Fibroblast of peridontal ligament (primary cell): ENCODE measurements at regions not wholly inside any gene's neighbourhood (a gene's known extent, or its start where the extent isn't known, plus 50 kb on each side); places are given as distances from the start of the nearest gene placed in this dataset.
A peak's percentile ranks its signal among the peaks of the same experiment; 100 is the strongest.

Experiments used
- DNase-seq: peaks from one replicate; pipeline ENCODE4 v3.0.0-alpha.2; 2010; ENCODE audit errors: extremely low read depth

GRCh38 chr18:25873833-25874232, 216.6 kb downstream of the SS18 start:
- DNase-seq: no peak

DNA sequence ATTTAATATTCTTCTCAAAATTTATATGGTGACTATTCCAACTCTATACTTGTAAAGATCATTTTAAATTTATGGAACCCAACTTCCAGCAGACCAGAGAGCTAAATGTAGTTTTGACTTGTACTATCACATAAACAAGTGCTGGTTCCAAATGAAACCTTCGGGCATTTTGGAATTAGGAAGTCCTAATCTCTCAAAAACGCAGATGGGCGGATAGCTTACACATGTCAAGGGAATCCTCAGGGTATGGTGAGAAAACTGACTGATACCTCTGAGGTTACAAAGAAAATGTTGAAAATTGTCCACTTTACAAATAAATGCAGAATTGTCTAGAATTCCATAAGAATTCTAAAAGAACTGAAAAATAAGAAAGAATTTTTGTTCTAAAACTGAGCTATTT, 224.1 kb downstream of the SS18 start:
- no peak for DNase-seq

DNA sequence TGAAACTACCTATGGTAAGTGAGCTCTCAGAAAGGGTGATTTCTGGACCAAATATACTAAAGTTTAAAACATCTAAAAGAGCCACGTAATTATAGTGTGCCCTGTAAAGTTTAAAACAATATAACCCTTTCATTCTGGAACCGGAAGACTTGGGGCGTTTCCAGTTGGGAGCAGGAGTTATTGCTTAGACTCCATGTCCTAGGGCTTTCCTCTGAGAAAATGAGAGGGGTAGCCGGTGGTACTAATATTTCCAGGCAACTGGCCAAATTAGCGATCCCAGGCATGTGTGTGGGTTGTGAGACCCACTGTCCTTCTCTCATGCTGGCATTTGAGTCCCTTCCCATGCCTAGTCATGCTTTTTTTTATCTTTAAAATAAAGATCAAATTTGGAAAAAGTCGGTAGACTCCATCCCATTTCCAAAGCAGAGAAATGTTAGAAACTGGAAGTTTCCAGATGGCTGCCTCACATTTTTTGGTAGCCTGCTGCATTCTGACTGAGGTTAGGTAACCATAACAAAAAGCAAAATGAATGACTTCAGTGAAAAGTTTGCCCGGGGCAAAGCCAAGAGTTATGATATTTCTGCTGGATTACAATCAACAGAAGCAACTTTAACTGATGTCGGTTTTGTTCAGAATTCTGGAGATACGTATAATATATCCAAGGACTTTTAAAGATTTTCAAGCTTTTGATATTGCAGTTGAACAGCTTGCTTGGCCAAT, 227.4 kb downstream of the SS18 start:
- DNase-seq: peak; percentile 53

DNA sequence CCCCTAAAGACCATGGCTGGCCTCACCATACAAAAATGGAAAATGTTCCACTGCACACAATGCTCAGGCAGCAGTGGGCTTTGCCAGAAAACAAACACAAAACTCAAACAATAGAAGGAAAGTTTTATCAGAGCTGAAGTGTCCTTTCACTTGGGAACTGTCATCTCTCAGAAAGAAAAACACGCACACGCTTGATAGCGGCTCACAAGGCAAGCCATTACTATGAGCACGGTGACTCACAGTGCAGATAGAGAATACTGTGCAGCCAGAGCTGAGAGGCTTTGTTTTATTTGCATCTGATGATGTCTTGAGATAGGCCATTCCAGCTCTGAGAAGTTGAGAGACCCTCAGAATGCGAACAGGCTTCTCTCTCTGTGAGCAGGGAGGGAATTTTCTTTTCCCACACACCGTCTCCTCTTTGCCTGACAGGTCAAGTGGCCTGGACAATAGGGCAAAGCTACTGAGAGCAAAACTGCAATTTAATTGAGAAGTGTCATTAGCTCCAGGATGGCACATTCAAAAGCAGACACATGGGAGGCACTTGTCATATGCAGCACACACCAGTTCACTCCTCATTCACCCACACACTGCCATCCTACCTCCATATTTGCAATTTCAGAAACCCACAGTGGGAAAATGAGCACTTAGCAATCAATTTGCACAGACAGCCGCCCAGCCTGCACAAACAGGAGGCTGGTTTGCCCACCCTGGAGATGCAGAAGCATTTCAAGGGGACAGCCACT, 236.6 kb downstream of the SS18 start:
- DNase-seq: no peak

- no peak for DNase-seq
Observed at GRCh38 chr18:25843791-25844190, 246.6 kb downstream of the SS18 start.

GRCh38 chr18:25842665-25843064, 247.7 kb downstream of the SS18 start:
- no peak for DNase-seq

DNA sequence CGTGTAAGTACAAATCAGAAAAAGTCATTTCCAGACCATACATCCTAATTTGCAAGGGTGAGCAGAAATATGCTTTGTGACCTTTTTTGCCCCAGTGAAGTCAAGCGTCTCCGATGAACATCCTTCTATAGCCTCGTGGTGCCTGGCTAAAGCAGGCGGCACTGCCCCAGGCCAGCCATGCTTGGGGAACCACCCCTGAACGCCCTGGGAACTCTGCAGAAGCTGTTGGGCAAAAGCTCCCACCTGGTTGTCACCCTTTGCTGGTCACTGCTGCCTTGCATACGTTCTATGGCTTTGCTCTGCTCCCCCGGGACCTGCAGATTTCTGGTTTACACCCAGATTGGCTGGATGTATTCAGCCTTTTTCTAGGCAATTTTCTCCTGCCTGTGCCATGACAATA, 256.4 kb downstream of the SS18 start:
- no peak for DNase-seq

GRCh38 chr18:25832001-25832604, 258.3 kb downstream of the SS18 start:
- peak; percentile 78 for DNase-seq

- no peak for DNase-seq
Observed at GRCh38 chr18:25831301-25831701, 259.1 kb downstream of the SS18 start.

DNA sequence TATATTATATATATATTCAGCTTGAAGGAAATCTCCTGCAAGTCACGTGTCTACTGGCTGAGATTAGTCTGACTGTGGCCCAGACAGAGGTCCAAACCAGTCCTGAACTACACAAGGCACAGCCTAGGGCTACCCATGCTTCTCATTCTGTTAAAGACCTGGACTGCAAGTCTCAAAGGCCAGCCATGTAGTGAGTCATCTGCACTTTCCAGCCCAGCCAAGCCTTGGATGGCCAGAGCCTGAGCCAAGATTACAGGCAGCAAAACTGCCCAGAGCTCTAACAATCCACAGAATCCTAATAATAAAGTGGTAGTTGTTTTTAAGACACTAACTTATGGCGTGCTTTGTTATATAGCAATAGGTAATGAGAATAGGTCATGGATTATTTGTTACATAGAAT, 259.6 kb downstream of the SS18 start:
- DNase-seq: peak; percentile 77

DNA sequence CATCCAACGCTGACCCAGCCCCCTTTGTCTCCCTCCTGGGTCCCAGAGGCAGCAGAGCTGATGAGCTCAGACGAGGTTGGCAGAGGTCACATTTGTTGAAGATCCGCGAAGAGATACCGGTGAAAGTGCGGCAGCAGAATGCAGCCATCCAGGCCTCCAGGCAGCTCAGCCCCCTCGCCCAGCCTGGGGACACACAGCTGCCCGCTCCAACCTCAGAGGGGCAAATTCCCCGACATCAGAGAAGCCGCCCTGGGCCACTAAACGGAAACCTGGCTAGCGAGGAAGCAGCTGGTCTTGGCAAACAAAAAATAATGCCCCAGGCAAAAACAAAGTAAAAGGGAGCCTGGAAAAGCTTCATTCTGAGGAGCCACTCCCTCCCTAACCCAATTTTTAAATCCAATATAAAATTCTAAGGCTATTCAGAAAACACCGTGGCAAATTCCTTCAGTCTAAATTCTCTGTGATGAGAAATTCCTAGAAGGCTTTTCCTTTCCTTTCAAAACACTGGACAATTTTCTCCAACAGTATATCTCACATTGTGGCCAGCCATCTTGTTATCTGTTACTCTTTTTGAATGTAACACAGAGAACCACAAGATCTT, 262.4 kb downstream of the SS18 start:
- peak; percentile 31 for DNase-seq

- DNase-seq: no peak
Observed at GRCh38 chr18:25827228-25827627, 263.2 kb downstream of the SS18 start.

DNA sequence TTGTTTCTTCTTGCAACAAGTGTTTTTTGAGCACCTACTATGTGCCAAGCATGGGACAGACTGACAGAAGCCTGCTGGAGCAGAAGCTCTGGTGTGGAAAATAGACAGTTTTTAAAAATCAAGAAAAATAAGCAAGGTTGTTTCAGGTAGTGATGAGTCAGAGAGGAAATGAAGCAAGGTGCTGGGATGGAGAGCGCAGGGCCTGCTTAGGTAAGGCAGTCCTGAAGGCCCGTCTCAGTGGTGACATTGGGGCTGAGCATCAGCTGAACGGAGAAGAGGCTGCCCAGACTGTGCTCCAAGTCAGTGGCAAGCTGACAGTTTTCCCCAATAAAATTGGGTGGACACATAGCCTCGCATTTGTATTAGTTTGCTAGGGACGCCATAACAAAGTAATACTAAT, 263.6 kb downstream of the SS18 start:
- no peak for DNase-seq

DNA sequence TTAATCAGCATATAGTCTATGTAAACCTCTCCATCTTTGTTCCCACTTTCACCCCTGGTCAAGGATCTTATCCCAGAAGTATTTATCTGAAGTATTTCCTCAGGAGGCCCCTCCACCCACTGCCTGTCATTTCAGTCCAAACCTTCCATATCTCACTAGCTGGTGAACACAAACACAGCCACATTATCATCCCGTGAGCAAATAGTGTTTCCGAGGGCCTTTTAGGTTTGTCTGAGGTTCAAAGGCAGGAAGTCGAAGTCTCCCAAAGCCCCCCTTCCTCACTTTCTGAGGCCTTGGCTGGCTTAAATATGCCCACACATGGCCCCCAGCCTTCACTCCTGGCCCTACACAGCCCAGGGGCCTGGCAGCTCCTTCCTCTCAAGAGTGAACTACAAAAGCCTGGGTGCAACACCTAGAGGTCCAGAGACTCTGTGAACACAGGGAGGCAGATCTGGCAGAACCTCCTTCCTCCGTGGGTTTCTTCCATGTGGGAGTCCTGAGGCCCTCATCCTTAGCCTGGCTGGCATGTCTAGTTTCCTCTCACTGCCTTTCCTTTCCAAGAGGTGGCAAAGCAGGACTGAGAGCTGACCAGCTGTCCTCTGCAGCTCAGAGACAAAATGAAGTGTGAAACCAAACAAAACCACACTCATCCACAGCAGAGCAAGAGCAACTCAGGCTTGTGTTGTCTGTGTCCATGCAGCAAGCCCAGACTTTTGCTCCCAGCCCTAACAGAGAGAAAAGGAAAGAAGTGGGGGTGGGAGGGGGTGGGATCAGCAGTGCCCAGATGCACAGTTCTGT, 264.2 kb downstream of the SS18 start:
- no peak for DNase-seq

DNA sequence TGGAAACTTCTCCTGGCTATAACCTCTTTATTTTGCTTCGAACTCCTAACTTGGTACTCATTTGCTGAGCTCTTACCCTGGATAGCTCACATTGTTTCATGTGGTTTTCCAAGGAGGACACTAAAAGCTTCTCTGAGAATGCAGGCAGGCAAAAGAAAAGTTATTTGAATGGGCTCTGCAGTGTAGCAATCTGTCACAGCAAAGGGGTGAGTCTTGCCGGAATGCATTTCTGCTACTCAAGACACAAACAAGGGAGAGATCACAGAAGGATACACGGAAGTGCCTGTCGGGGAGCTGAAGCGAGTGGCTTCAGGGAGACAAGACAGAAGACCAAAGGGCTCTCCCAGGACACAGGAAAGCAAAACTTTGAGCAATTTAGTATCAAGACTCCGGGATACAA, 265.4 kb downstream of the SS18 start:
- no peak for DNase-seq

DNA sequence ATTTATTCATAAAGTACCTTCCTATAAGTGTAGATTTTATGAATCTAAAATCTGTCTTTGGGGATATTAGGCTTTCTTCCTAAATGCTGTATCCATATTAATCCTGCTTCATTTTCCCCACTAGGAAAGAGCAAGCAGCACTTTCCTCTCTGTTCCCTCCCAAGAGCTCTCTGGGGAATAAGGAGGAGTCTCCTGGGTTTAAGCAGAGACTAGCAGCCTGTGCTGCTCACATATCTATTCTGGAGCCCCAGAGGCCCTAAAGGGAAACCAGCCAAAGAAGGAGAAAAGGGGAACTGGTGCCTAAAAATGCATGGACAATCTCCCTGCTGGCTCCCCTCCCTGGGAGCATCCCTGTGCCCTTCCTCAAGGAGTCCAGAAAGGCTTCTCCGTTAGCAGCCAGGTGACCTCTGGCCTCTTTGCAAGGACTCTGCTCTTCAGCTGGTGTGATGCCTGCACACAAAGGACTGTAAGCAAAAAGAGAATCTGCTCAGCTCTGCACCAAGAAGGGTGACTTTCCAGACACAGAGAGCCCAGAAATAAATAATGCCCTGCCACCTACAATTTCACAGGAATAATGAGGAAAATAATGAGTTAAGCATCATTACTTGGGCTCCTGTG, 270.6 kb downstream of the SS18 start:
- no peak for DNase-seq

- no peak for DNase-seq
Observed at GRCh38 chr18:25818505-25818904, 271.9 kb downstream of the SS18 start.

GRCh38 chr18:25817546-25818237, 272.7 kb downstream of the SS18 start:
- no peak for DNase-seq

DNA sequence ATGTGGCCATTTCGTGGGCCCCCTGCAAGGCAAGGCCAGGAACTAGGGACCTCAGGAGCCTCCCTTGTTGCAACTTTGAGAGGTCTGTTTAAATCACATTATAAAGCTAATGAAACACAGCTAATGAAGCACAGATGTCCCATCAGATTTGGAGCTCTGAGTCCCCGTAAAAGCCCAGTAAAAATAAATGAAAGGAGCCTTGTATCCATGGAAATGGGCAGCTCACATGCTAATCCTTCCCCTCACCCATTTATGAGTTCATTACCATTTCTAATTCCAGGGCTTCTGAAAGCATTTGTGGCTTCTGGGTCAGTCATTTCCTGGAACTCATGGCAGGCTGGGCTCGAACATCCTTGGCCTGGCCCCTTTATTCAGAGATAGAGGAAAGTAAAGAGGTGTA, 274.8 kb downstream of the SS18 start:
- no peak for DNase-seq

GRCh38 chr18:25814841-25815458, 275.5 kb downstream of the SS18 start:
- no peak for DNase-seq
